ENCODE measurements at regions not wholly inside any gene's neighbourhood (a gene's known extent, or its start where the extent isn't known, plus 50 kb on each side); places are given as distances from the start of the nearest gene placed in this dataset.
"Not testable (repeated sequence)": the region's sequence is repeated elsewhere in the genome, so short reads cannot be mapped to it uniquely, and the experiment has no call there.

DNA sequence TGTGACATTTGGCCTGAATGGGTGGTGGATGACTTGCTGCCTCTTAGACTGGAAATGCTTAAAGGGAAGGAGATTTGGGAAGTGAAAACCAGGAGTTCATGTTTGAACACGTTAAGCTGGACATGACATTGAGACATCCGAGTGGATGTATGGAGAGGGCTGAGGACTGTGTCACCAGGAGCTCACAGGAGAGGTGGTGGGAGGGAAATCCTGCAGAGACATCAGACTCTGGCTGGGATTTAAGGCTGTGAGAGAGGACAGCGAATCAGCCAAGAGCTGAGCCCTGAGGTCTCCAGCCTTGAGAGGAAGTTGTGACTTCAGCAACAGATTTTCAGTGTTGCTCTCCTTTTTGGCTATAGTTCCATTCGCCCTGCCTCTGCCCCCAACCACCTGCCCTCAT is 432.5 kb upstream of the SPATA31A3 start:
- TF ChIP-seq, protein P1, sequence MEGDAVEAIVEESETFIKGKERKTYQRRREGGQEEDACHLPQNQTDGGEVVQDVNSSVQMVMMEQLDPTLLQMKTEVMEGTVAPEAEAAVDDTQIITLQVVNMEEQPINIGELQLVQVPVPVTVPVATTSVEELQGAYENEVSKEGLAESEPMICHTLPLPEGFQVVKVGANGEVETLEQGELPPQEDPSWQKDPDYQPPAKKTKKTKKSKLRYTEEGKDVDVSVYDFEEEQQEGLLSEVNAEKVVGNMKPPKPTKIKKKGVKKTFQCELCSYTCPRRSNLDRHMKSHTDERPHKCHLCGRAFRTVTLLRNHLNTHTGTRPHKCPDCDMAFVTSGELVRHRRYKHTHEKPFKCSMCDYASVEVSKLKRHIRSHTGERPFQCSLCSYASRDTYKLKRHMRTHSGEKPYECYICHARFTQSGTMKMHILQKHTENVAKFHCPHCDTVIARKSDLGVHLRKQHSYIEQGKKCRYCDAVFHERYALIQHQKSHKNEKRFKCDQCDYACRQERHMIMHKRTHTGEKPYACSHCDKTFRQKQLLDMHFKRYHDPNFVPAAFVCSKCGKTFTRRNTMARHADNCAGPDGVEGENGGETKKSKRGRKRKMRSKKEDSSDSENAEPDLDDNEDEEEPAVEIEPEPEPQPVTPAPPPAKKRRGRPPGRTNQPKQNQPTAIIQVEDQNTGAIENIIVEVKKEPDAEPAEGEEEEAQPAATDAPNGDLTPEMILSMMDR (IDR thresholded peaks at IDR 0.05), result not testable (repeated sequence)
- not testable (repeated sequence) for TF ChIP-seq POLR2A (IDR thresholded peaks at IDR 0.05)

All from heart left ventricle (tissue), 13 donors.